ENCODE measurements at regions not wholly inside any gene's neighbourhood (a gene's known extent, or its start where the extent isn't known, plus 50 kb on each side); places are given as distances from the start of the nearest gene placed in this dataset.

- Mint-ChIP-seq H3K27me3 (peaks cover 6% of the 10 kb centered on the region), H3K4me1 (no peaks in the 10 kb centered on the region), H3K9me3 (peaks cover 2 to 10% (median 4%) of the 10 kb centered on the region in 3 donors), H3K36me3 (no peaks in the 10 kb centered on the region), H3K4me3 (no peak overlapping the region), H3K27ac (no peak overlapping the region)
Measured at GRCh38 chr16:55120826-55121225, 190.2 kb downstream of the IRX5 start.

DNA sequence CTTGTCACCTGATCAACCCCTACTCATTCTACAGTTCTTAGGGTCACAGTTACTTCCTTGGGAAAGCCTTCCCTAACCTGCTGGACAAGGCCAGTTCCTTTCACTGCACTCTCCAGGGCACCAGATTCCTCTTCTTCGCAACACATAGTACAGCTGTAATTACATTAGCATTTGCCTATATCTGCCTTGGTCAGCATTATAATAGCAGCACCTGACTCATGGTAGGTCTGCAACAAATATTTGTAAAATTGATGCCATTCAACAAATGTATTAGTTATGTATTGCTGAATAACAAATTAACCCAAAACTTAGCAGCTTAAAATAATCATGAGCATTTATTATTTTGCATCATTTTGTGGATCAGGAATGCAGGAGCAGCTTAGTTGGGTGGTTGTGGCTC is 193.0 kb downstream of the IRX5 start:
- Mint-ChIP-seq H3K36me3 (peaks cover 2% of the 10 kb centered on the region), H3K27me3 (peaks cover 6% of the 10 kb centered on the region), H3K4me1 (peaks cover 0 to 2% (median 0%) of the 10 kb centered on the region in 3 donors), H3K4me3 (no peak overlapping the region), H3K27ac (no peak overlapping the region), H3K9me3 (peaks cover 3 to 7% (median 4%) of the 10 kb centered on the region in 3 donors)

DNA sequence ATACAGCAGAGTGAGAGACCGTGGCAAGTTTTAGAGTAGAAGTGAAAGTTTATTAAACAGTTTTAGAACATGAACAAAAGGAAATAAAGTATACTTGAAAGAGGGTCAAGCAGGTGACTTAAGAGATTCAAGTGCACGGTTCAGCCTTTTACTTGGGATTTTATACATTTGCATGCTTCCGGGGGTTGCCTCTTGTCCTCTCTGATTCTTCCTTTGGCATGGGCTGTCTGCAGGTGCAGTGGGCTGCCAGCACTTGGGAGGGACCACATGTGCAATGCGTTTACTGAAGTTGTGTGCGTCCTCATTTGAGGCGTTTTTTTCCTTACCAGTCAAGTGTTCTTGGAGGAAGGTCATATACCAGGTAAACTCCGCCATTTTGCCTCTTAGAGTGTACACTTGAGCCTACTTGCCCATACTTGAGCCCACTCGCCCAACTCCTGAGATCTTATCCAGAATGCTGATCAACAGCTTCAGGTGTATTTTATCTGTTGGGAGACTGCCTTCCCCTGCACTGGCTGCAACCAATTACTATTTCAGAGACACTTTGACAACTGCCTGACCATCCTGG is 195.2 kb downstream of the IRX5 start:
- peaks cover 2 to 7% (median 2%) of the 10 kb centered on the region in 3 donors for H3K9me3 Mint-ChIP-seq
- H3K27ac Mint-ChIP-seq = no peak overlapping the region
- peaks cover 2% of the 10 kb centered on the region for H3K36me3 Mint-ChIP-seq
- peaks cover 6% of the 10 kb centered on the region for H3K27me3 Mint-ChIP-seq
- peaks cover 0 to 2% (median 0%) of the 10 kb centered on the region in 3 donors for H3K4me1 Mint-ChIP-seq
- no peak overlapping the region for H3K4me3 Mint-ChIP-seq

- peaks cover 0 to 2% (median 0%) of the 10 kb centered on the region in 3 donors for H3K4me1 Mint-ChIP-seq
- peaks cover 6% of the 10 kb centered on the region for H3K27me3 Mint-ChIP-seq
- no peak overlapping the region for H3K27ac Mint-ChIP-seq
- H3K9me3 Mint-ChIP-seq = peaks cover 2 to 7% (median 2%) of the 10 kb centered on the region in 3 donors
- H3K36me3 Mint-ChIP-seq = peaks cover 2% of the 10 kb centered on the region
- H3K4me3 Mint-ChIP-seq = peak overlapping the region in 1 of 4 donors; percentile 20
Measured at GRCh38 chr16:55126456-55126855, 195.8 kb downstream of the IRX5 start.

DNA sequence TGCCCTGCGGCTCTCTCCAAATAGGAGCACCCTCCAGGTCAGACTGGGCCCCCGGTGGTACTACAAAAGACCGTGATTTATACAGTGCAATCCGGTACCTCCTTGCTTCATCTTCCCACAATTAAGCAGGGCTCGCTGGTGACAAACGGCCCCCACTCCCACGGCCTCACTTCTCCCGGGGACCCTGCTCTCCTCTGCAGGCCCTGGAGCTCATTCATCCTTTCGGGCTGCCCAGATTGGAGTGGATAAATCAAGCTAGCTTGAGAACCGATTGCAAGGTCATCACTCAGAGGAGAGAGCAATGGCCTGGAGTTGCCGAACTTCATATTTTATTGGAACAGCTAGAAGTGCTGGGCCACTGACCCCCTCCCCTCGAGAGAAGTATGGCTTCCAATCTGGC is 193.5 kb upstream of the IRX6 start:
- Mint-ChIP-seq H3K27ac (no peak overlapping the region), H3K36me3 (peaks cover 2% of the 10 kb centered on the region), H3K4me1 (peaks cover 0 to 2% (median 0%) of the 10 kb centered on the region in 3 donors), H3K9me3 (peaks cover 0 to 4% (median 0%) of the 10 kb centered on the region in 3 donors), H3K4me3 (no peak overlapping the region), H3K27me3 (peaks cover 1% of the 10 kb centered on the region)

DNA sequence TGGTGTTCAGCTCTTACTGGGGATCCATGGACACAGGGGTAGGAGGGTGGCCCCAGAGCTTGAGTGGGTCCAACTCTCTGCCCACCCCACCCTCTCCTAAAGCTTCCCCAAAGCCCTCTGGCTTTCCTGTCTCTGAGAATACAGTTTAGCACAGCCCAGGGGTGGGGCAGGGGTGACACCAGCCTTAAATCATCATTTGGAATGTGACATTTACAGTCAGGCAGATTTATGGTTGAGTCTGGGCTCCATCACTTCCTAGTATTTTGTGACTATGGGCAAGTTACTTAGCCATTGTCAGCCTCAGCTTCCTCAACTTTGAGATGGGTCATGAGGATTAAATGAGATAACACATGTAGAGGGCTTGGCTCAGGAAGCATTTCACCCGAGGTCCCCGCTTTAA is 193.1 kb upstream of the IRX6 start:
- H3K36me3 Mint-ChIP-seq = peaks cover 2% of the 10 kb centered on the region
- H3K27me3 Mint-ChIP-seq = peaks cover 1% of the 10 kb centered on the region
- no peak overlapping the region for H3K4me3 Mint-ChIP-seq
- H3K9me3 Mint-ChIP-seq = peaks cover 0 to 4% (median 0%) of the 10 kb centered on the region in 3 donors
- no peak overlapping the region for H3K27ac Mint-ChIP-seq
- H3K4me1 Mint-ChIP-seq = peaks cover 0 to 2% (median 0%) of the 10 kb centered on the region in 3 donors

DNA sequence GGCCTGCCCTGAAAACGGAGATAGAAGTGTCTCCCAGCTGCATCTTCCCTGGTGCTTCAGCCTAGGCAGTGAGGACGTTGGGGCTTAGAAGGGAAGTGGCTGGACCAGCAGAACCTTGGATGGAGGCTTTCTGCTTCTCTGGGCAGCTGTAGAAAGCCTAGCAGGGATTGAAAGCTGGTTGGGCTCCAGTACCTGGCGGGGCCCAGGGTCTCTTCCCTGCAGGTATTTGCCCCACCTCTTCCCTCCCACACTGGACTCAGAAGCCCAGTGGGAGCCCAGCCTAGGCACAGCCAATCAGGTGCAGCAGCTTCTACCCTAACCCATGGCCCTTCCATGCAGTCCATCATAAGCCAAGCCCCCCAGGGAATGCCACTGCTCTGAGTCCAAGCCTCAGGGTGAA is 190.3 kb upstream of the IRX6 start:
- Mint-ChIP-seq H3K36me3 (peaks cover 2% of the 10 kb centered on the region), H3K27ac (no peak overlapping the region), H3K4me3 (no peak overlapping the region), H3K9me3 (peaks cover 0 to 2% (median 0%) of the 10 kb centered on the region in 3 donors), H3K27me3 (peaks cover 1% of the 10 kb centered on the region), H3K4me1 (no peaks in the 10 kb centered on the region)

DNA sequence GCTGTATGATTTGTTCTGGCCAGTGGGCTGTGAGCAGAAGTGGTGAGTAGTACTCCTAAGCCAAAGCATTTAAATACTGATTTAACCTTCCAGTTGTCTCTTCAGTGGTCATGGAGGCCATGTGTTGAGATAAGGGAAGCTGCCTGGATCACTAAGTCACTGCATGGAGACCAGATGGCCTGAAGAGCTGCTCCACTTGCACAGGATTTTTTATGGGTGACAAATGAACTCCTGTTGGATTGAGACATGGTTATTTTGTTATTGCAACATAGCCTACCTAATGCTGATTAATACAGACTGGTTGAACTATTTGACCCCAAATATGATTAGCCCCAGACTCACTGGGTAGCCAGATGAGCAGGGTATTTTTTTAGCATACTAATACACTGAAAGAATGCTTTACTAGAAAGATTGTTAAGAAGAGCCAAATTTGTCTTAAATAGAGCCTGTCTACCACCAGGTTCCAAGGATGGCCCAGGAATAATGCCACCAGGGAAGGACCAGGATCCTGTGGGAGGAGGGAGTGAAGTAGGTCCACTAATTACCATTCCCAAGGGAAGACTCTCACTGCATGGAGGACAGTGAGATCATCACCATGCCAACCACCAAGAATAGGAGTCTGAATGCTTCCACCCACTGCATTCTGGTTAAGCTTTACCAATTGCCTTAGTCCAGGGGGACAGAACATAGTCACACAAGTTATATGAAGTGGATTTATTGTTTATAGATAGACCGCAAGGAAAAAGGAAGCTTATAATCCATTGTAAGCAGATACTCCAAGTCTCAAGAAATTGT is 187.4 kb upstream of the IRX6 start:
- H3K4me1 Mint-ChIP-seq = no peaks in the 10 kb centered on the region
- no peak overlapping the region for H3K4me3 Mint-ChIP-seq
- H3K27me3 Mint-ChIP-seq = peaks cover 1% of the 10 kb centered on the region
- H3K36me3 Mint-ChIP-seq = peaks cover 2% of the 10 kb centered on the region
- peaks cover 0 to 2% (median 0%) of the 10 kb centered on the region in 3 donors for H3K9me3 Mint-ChIP-seq
- no peak overlapping the region for H3K27ac Mint-ChIP-seq

- no peaks in the 10 kb centered on the region for H3K9me3 Mint-ChIP-seq
- peaks cover 2% of the 10 kb centered on the region for H3K36me3 Mint-ChIP-seq
- H3K4me1 Mint-ChIP-seq = no peaks in the 10 kb centered on the region
- H3K27ac Mint-ChIP-seq = no peak overlapping the region
- H3K27me3 Mint-ChIP-seq = no peaks in the 10 kb centered on the region
- no peak overlapping the region for H3K4me3 Mint-ChIP-seq
Measured at GRCh38 chr16:55138298-55138697, 185.7 kb upstream of the IRX6 start.

GRCh38 chr16:55142405-55142804 is 181.6 kb upstream of the IRX6 start:
- no peak overlapping the region for H3K27ac Mint-ChIP-seq
- H3K4me3 Mint-ChIP-seq = no peak overlapping the region
- H3K36me3 Mint-ChIP-seq = peaks cover 2% of the 10 kb centered on the region
- no peaks in the 10 kb centered on the region for H3K9me3 Mint-ChIP-seq
- no peaks in the 10 kb centered on the region for H3K4me1 Mint-ChIP-seq
- no peaks in the 10 kb centered on the region for H3K27me3 Mint-ChIP-seq

DNA sequence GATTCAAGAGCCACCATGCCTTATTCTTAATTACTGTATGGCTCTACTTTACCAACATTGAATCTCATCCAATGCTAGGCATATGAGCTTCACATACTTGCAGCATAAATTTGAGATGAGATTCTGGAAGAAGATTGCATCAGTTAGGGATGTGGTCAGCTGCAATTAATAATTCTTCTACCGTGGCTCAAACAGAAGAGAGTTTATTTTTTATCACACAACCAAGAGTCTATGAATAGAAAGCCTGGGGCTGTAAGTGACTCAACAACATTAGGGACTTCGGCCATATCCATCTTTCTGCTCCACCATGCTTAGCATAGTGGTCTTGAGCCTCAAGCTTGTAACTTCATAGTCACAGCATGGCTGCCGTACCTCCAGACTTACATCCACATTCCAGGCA is 179.4 kb upstream of the IRX6 start:
- no peak overlapping the region for H3K4me3 Mint-ChIP-seq
- H3K27ac Mint-ChIP-seq = no peak overlapping the region
- H3K36me3 Mint-ChIP-seq = no peaks in the 10 kb centered on the region
- H3K9me3 Mint-ChIP-seq = peaks cover 0 to 3% (median 3%) of the 10 kb centered on the region in 3 donors
- no peaks in the 10 kb centered on the region for H3K4me1 Mint-ChIP-seq
- H3K27me3 Mint-ChIP-seq = no peaks in the 10 kb centered on the region

DNA sequence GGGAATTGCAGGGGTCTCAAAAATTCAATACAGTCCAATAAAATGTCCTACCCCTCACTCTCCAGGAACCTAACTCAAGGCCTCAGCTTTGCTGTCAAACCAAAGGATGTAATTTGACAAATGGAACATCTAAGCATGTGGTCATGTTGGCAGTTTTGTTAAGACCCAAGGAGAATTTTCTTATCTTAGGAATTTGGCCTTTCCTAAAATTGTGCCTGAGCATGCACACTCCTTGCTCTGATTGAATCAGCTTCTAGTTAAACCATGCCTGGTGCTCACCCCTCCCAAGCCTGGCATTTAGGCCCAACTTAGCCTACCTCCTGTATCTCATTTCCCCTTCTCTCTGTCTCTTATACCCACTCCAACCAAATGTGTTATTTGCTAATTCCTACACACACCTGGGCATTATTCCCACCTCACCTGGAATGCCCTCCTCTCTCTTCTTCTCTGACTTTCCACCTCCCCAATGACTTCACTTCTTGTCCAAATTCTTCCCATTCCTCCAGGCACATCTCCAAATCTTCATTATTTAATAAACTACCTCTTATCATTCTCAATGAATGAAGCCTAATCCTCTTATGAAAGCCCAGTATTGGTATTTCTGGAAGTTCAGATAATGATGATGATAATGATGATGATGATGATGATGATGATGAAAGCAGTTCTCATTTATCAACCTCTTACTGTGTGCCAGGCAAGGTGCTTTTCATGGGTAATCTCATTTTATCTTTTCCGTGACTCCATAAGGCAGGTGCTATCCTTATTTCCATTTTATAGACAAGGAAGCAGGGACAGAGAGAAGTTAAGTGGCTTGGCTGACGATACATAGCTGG is 178.0 kb upstream of the IRX6 start:
- Mint-ChIP-seq H3K4me3 (no peak overlapping the region), H3K9me3 (peaks cover 0 to 3% (median 3%) of the 10 kb centered on the region in 3 donors), H3K4me1 (no peaks in the 10 kb centered on the region), H3K27ac (no peak overlapping the region), H3K27me3 (no peaks in the 10 kb centered on the region), H3K36me3 (no peaks in the 10 kb centered on the region)

DNA sequence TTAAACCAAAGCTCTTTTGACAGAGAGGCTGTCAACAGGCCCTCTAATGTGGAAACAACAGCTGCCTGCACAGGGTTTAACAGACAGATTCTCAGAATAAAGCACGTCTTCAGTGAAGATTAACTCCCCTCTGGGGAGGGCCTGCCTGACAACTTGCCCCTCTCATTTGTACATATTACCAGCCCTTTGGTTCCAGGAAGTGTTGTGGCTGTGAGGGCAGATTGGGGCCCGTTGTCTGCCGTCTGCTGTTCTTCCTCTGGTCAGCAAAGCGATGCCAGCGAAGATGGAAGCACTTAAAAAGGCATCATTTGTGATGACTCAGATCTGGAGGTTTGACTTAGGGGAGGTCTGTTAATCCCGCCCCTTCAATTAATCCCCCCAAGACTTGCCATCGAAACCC is 177.0 kb upstream of the IRX6 start:
- no peaks in the 10 kb centered on the region for H3K27me3 Mint-ChIP-seq
- no peaks in the 10 kb centered on the region for H3K36me3 Mint-ChIP-seq
- no peaks in the 10 kb centered on the region for H3K4me1 Mint-ChIP-seq
- H3K27ac Mint-ChIP-seq = no peak overlapping the region
- no peak overlapping the region for H3K4me3 Mint-ChIP-seq
- H3K9me3 Mint-ChIP-seq = peaks cover 0 to 3% (median 3%) of the 10 kb centered on the region in 3 donors

- Mint-ChIP-seq H3K36me3 (no peaks in the 10 kb centered on the region), H3K27ac (no peak overlapping the region), H3K27me3 (no peaks in the 10 kb centered on the region), H3K4me1 (no peaks in the 10 kb centered on the region), H3K4me3 (no peak overlapping the region), H3K9me3 (peaks cover 0 to 3% (median 3%) of the 10 kb centered on the region in 3 donors)
Measured at GRCh38 chr16:55147396-55147795, 176.6 kb upstream of the IRX6 start.

GRCh38 chr16:55149622-55150021 is 174.4 kb upstream of the IRX6 start:
- Mint-ChIP-seq H3K27ac (no peak overlapping the region), H3K36me3 (no peaks in the 10 kb centered on the region), H3K9me3 (peaks cover 0 to 7% (median 3%) of the 10 kb centered on the region in 3 donors), H3K27me3 (peaks cover 5% of the 10 kb centered on the region), H3K4me3 (no peak overlapping the region), H3K4me1 (no peaks in the 10 kb centered on the region)
